IMR-90 (cell line): ENCODE measurements at regions not wholly inside any gene's neighbourhood (a gene's known extent, or its start where the extent isn't known, plus 50 kb on each side); places are given as distances from the start of the nearest gene placed in this dataset.

Source experiments
- BHLHE40 ChIP-seq: fragments of 150-350 bp; IDR thresholded peaks from 2 replicates; pipeline ENCODE4 v1.6.1; 2016; ENCODE audit warnings: mild to moderate bottlenecking, low read depth, low read length
- CEBPB ChIP-seq: IDR thresholded peaks from 2 replicates; pipeline ENCODE4 v1.6.1; 2012; ENCODE audit warnings: low read depth, low read length, improper control_type of control experiment
- CHD1 ChIP-seq: IDR thresholded peaks from 2 replicates; pipeline ENCODE4 v1.6.1; 2012; ENCODE audit warnings: low read depth, low read length, improper control_type of control experiment
- FOS ChIP-seq: fragments of 150-350 bp; IDR thresholded peaks from 2 replicates; pipeline ENCODE4 v1.6.1; 2016; ENCODE audit warnings: low read depth, low read length
- MAZ ChIP-seq: IDR thresholded peaks from 2 replicates; pipeline ENCODE4 v1.6.1; 2012; ENCODE audit warnings: low read depth, mild to moderate bottlenecking, low read length, improper control_type of control experiment, moderate library complexity, borderline replicate concordance
- MXI1 ChIP-seq: IDR thresholded peaks from 2 replicates; pipeline ENCODE4 v1.6.1; 2012; ENCODE audit warnings: low read depth, mild to moderate bottlenecking, low read length, moderate library complexity, borderline replicate concordance
- POLR2A ChIP-seq: IDR thresholded peaks from 2 replicates; pipeline ENCODE4 v1.6.1; 2012; ENCODE audit warnings: mild to moderate bottlenecking, low read depth, low read length
- RAD21 ChIP-seq: IDR thresholded peaks from 2 replicates; pipeline ENCODE4 v1.6.1; 2012; ENCODE audit warnings: low read length, improper control_type of control experiment
- RCOR1 ChIP-seq: IDR thresholded peaks from 2 replicates; pipeline ENCODE4 v1.6.1; 2012; ENCODE audit warnings: mild to moderate bottlenecking, low read length, improper control_type of control experiment; ENCODE audit not compliant: insufficient replicate concordance
- RFX5 ChIP-seq: IDR thresholded peaks from 2 replicates; pipeline ENCODE4 v1.8.0; 2012; ENCODE audit warnings: low read depth, mild to moderate bottlenecking, low read length, moderate library complexity
- SMC3 ChIP-seq: fragments of 150-350 bp; IDR thresholded peaks from 2 replicates; pipeline ENCODE4 v1.6.1; 2016; ENCODE audit warnings: low read depth, mild to moderate bottlenecking, antibody characterized with exemption, low read length, moderate library complexity
- TF ChIP-seq, protein P1 (sequence below): conservative IDR thresholded peaks from 2 replicates; pipeline ENCODE4 v1.5.1; 2012; ENCODE audit warnings: mild to moderate bottlenecking, low read depth, low read length, improper control_type of control experiment
- TF ChIP-seq, protein P2 (sequence below): fragments of 150-350 bp; IDR thresholded peaks from 2 replicates; pipeline ENCODE4 v1.6.1; 2017; ENCODE audit warnings: mild to moderate bottlenecking, antibody characterized with exemption, low read length, low read depth
- TF ChIP-seq, protein P3 (sequence below): fragments of 150-350 bp; IDR thresholded peaks from 2 replicates; pipeline ENCODE4 v1.6.1; 2016; ENCODE audit warnings: low read depth, mild to moderate bottlenecking, low read length, moderate library complexity, borderline replicate concordance

DNA sequence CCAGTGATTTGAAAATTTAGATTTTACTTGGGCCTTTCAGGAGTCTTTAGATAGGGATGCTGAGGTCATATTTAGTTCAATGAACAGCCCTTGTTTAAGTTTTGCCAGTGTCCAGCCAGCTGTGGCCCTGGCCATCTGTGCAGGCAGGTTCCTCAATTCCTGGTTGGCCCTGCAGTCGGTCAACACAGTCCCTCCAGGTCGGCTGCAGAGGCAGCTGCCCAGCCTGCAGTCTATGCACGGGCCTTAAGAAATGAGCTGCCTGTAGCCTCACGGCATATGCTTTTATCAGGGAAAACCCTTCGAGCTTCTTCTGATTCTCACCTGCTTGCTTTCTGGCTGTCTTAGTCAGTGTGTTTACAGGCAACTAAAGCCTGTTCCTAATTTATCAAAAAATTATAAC lies 199.2 kb upstream of the TPM1 start:
- TF ChIP-seq POLR2A = no peak
- TF ChIP-seq, protein P1, sequence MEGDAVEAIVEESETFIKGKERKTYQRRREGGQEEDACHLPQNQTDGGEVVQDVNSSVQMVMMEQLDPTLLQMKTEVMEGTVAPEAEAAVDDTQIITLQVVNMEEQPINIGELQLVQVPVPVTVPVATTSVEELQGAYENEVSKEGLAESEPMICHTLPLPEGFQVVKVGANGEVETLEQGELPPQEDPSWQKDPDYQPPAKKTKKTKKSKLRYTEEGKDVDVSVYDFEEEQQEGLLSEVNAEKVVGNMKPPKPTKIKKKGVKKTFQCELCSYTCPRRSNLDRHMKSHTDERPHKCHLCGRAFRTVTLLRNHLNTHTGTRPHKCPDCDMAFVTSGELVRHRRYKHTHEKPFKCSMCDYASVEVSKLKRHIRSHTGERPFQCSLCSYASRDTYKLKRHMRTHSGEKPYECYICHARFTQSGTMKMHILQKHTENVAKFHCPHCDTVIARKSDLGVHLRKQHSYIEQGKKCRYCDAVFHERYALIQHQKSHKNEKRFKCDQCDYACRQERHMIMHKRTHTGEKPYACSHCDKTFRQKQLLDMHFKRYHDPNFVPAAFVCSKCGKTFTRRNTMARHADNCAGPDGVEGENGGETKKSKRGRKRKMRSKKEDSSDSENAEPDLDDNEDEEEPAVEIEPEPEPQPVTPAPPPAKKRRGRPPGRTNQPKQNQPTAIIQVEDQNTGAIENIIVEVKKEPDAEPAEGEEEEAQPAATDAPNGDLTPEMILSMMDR = no peak
- TF ChIP-seq CEBPB = no peak
- TF ChIP-seq, protein P2, sequence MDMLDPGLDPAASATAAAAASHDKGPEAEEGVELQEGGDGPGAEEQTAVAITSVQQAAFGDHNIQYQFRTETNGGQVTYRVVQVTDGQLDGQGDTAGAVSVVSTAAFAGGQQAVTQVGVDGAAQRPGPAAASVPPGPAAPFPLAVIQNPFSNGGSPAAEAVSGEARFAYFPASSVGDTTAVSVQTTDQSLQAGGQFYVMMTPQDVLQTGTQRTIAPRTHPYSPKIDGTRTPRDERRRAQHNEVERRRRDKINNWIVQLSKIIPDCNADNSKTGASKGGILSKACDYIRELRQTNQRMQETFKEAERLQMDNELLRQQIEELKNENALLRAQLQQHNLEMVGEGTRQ = no peak
- TF ChIP-seq RFX5 = no peak
- TF ChIP-seq MXI1 = no peak
- TF ChIP-seq, protein P3, sequence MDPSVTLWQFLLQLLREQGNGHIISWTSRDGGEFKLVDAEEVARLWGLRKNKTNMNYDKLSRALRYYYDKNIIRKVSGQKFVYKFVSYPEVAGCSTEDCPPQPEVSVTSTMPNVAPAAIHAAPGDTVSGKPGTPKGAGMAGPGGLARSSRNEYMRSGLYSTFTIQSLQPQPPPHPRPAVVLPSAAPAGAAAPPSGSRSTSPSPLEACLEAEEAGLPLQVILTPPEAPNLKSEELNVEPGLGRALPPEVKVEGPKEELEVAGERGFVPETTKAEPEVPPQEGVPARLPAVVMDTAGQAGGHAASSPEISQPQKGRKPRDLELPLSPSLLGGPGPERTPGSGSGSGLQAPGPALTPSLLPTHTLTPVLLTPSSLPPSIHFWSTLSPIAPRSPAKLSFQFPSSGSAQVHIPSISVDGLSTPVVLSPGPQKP = no peak
- no peak for TF ChIP-seq CHD1
- TF ChIP-seq FOS = no peak
- TF ChIP-seq RAD21 = no peak
- no peak for TF ChIP-seq SMC3
- TF ChIP-seq BHLHE40 = no peak
- no peak for TF ChIP-seq MAZ
- TF ChIP-seq RCOR1 = no peak
